Endothelial cell of umbilical vein (primary cell): ENCODE measurements at regions not wholly inside any gene's neighbourhood (a gene's known extent, or its start where the extent isn't known, plus 50 kb on each side); places are given as distances from the start of the nearest gene placed in this dataset.

Source experiments
- BruUV-seq: library from RNA; stranded (reverse); fragments of 400-500 nt; replicated peaks from 2 replicates; lab custom pipeline; 2021; lab: Mats Ljungman, UMichigan
- CTCF ChIA-PET: fragments of 300-600, 350-600 bp; sonication (Branson Sonifier 250); formaldehyde crosslinking; loops from one replicate; lab custom pipeline; 2021; ENCODE audit warnings: antibody characterized with exemption, inconsistent platforms; lab: Charles Lee
- POLR2A ChIA-PET: fragments of 300-600, 350-600 bp; sonication (Branson Sonifier 250); formaldehyde crosslinking; loops from one replicate; lab custom pipeline; 2021; ENCODE audit warnings: antibody characterized with exemption, inconsistent platforms; lab: Charles Lee
- DNase-seq: peaks from one replicate; pipeline ENCODE4 v3.0.0-alpha.2; 2011; ENCODE audit warnings: low read depth, low spot score
- FAIRE-seq: peaks from 2 replicates; lab custom pipeline; 2011; peaks lifted over from hg19 to GRCh38; lab: Jason Lieb, UNC
- H2AFZ ChIP-seq: 2 replicates; pipeline ENCODE4 v1.6.0; 2012; ENCODE audit warnings: low read depth, low read length, control low read depth, inconsistent platforms
- H3K27ac ChIP-seq: 2 replicates; pipeline ENCODE4 v1.5.1; 2011; ENCODE audit warnings: low read depth, mild to moderate bottlenecking, control low read depth, low read length, moderate library complexity; ENCODE audit not compliant: insufficient read depth
- H3K27me3 ChIP-seq, 2 experiments: 2 replicates each; pipeline versions ENCODE4 v1.6.0 to v1.6.1; 2011; ENCODE audit warnings: low read length in 2 of 2, mixed read lengths in 1 of 2; ENCODE audit not compliant: control insufficient read depth in 2 of 2, insufficient read depth in 2 of 2
- H3K36me3 ChIP-seq, 2 experiments: 2 replicates in 1 of 2; 3 replicates in 1 of 2; pipeline ENCODE4 v1.5.1; 2011; ENCODE audit warnings: low read length in 2 of 2, mild to moderate bottlenecking in 1 of 2, moderate library complexity in 1 of 2; ENCODE audit not compliant: control insufficient read depth in 2 of 2, insufficient read depth in 2 of 2; ENCODE audit errors: extremely low read depth in 1 of 2
- H3K4me1 ChIP-seq: 3 replicates; pipeline ENCODE4 v1.5.1; 2011; ENCODE audit warnings: mild to moderate bottlenecking, low read length; ENCODE audit not compliant: control insufficient read depth, insufficient read depth; ENCODE audit errors: extremely low read depth
- H3K4me2 ChIP-seq: 2 replicates; pipeline ENCODE4 v1.6.1; 2011; ENCODE audit warnings: low read length, control low read depth, mixed read lengths; ENCODE audit not compliant: insufficient read depth
- H3K4me3 ChIP-seq, 3 experiments: fragments of 200-600 bp in 1 of 3; sonication (generic), shearing (Covaris generic) in 1 of 3; replicated peaks in 1 of 3; 2 replicates each; pipeline ENCODE4 v1.5.1; 2011 to 2016; ENCODE audit warnings: control low read depth in 3 of 3, low read length in 3 of 3, mild to moderate bottlenecking in 2 of 3, inconsistent platforms in 1 of 3, low read depth in 1 of 3, moderate library complexity in 1 of 3; ENCODE audit not compliant: insufficient read depth in 1 of 3
- H3K79me2 ChIP-seq: 2 replicates; pipeline ENCODE4 v1.6.0; 2012; ENCODE audit warnings: low read length, inconsistent platforms; ENCODE audit not compliant: control insufficient read depth, insufficient read depth
- H3K9ac ChIP-seq: replicated peaks from 2 replicates; pipeline ENCODE3; 2011; ENCODE audit warnings: low read length, control low read depth; ENCODE audit not compliant: insufficient read depth; ENCODE audit errors: extremely low read depth
- H3K9me1 ChIP-seq: replicated peaks from 3 replicates; pipeline ENCODE4 v1.6.0; 2011; ENCODE audit warnings: mild to moderate bottlenecking, low read length; ENCODE audit not compliant: control insufficient read depth, insufficient read depth; ENCODE audit errors: extremely low read depth
- H3K9me3 ChIP-seq: replicated peaks from 2 replicates; pipeline ENCODE4 v1.5.1; 2012; ENCODE audit warnings: low read length, inconsistent platforms; ENCODE audit not compliant: control insufficient read depth, insufficient read depth
- H4K20me1 ChIP-seq: replicated peaks from 2 replicates; pipeline ENCODE3; 2011; ENCODE audit warnings: mild to moderate bottlenecking, low read length; ENCODE audit not compliant: control insufficient read depth, insufficient read depth; ENCODE audit errors: extremely low read depth
- EZH2 ChIP-seq: IDR thresholded peaks from 2 replicates; pipeline ENCODE4 v1.6.1; 2012; ENCODE audit warnings: borderline replicate concordance, low read depth, mild to moderate bottlenecking, moderate library complexity, low read length, inconsistent platforms; ENCODE audit not compliant: severe bottlenecking
- FOS ChIP-seq: IDR thresholded peaks from 2 replicates; pipeline ENCODE4 v1.6.1; 2011; ENCODE audit warnings: mild to moderate bottlenecking, low read length, moderate library complexity, borderline replicate concordance; ENCODE audit not compliant: insufficient read depth
- GATA2 ChIP-seq: IDR thresholded peaks from 2 replicates; pipeline ENCODE4 v1.7.0; 2011; ENCODE audit warnings: low read depth, mild to moderate bottlenecking, moderate library complexity, mixed read lengths, low read length; ENCODE audit not compliant: insufficient read length, insufficient read depth
- JUN ChIP-seq: IDR thresholded peaks from 2 replicates; pipeline ENCODE4 v1.6.1; 2011; ENCODE audit warnings: borderline replicate concordance, low read depth; ENCODE audit not compliant: insufficient read length, insufficient read depth
- MAX ChIP-seq: IDR thresholded peaks from 2 replicates; pipeline ENCODE4 v1.6.1; 2011; ENCODE audit not compliant: insufficient read depth, insufficient read length
- MYC ChIP-seq: IDR thresholded peaks from one replicate; pipeline ENCODE4 v1.6.1; 2011; ENCODE audit warnings: mild to moderate bottlenecking, low read depth, low read length
- POLR2A ChIP-seq: IDR thresholded peaks from 2 replicates; pipeline ENCODE4 v1.6.1; 2012; ENCODE audit warnings: low read depth, mild to moderate bottlenecking, control low read depth, low read length
- POLR2AphosphoS5 ChIP-seq: IDR thresholded peaks from 2 replicates; pipeline ENCODE4 v1.6.1; 2012; ENCODE audit warnings: low read depth, mild to moderate bottlenecking, control low read depth, low read length, moderate library complexity; ENCODE audit not compliant: insufficient read depth
- dilution Hi-C: fragments of 300-500 bp; cut with MboI; formaldehyde crosslinking; loops from one replicate; pipeline ENCODE4 v1.15.0; 2019; ENCODE audit warnings: low sequenced_read_pairs; ENCODE audit not compliant: extremely low pct_ligation_motif_present
- intact Hi-C: fragments of 100-400 bp; cut with micrococcal nuclease; formaldehyde crosslinking; loops from one replicate; pipeline ENCODE4 v1.10.0; 2022
- TF ChIP-seq, protein P1 (sequence below), 2 donors: IDR thresholded peaks; 1 replicate in 1 of 2; 2 replicates in 1 of 2; pipeline ENCODE4 v1.5.1; 2011; ENCODE audit warnings: low read length in 2 of 2, mild to moderate bottlenecking in 2 of 2, moderate library complexity in 2 of 2, control low read depth in 1 of 2, inconsistent platforms in 1 of 2, low read depth in 1 of 2; ENCODE audit not compliant: insufficient read depth in 1 of 2; ENCODE audit errors: extremely low read depth in 1 of 2

DNA sequence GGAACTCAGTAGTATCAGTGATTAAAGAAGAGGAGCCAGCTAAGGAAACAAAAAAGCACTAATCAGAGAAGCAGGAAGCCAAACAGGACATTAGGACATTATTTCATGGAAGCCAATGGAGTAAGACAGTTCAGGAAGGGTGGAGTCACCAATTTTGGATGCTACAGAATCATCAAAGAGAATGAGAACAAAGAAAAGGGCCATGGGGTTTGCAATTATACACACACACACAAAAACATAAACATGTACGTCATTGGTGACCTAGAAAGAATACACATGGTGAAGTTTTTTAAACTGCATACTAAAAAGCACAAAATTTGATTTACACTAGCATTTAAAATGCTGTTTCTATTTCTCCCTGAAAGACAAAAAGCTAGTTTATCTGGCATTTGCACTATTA is 96.8 kb upstream of the MRPS30 start:
- no peak overlapping the region for H3K27ac ChIP-seq
- H3K4me1 ChIP-seq: no peaks in the 10 kb centered on the region
- H4K20me1 ChIP-seq: no peaks in the 10 kb centered on the region
- H2AFZ ChIP-seq: no peak overlapping the region
- no peaks in the 10 kb centered on the region for H3K36me3 ChIP-seq
- no peak overlapping the region for H3K4me2 ChIP-seq
- H3K4me3 ChIP-seq: no peak overlapping the region
- POLR2A ChIA-PET: no interaction called here
- no peaks in the 10 kb centered on the region for H3K79me2 ChIP-seq
- intact Hi-C loops: no loop called here
- dilution Hi-C loops: no loop called here
- TF ChIP-seq POLR2AphosphoS5 (no peak), MAX (no peak), EZH2 (no peak), MYC (no peak)
- H3K9me3 ChIP-seq: no peaks in the 10 kb centered on the region
- FAIRE-seq: no peak
- no peak for DNase-seq
- CTCF ChIA-PET: no interaction called here
- H3K9me1 ChIP-seq: no peaks in the 10 kb centered on the region
- H3K27me3 ChIP-seq: no peaks in the 10 kb centered on the region
- no peak overlapping the region for H3K9ac ChIP-seq
- BruUV-seq: no TSS peak

- BruUV-seq: no TSS peak
- FAIRE-seq (no peak), DNase-seq (no peak)
- dilution Hi-C loops (no loop called here), intact Hi-C loops (no loop called here)
- no peaks in the 10 kb centered on the region for H4K20me1 ChIP-seq
- H3K4me1 ChIP-seq: no peaks in the 10 kb centered on the region
- no peaks in the 10 kb centered on the region for H3K27me3 ChIP-seq
- no peak overlapping the region for H3K4me2 ChIP-seq
- CTCF ChIA-PET: no interaction called here
- H3K9me3 ChIP-seq: no peaks in the 10 kb centered on the region
- no peak overlapping the region for H3K9ac ChIP-seq
- H3K79me2 ChIP-seq: no peaks in the 10 kb centered on the region
- no peak overlapping the region for H3K4me3 ChIP-seq
- POLR2A ChIA-PET: no interaction called here
- no peak overlapping the region for H3K27ac ChIP-seq
- H3K36me3 ChIP-seq: no peaks in the 10 kb centered on the region
- H3K9me1 ChIP-seq: no peaks in the 10 kb centered on the region
- TF ChIP-seq POLR2A: no peak
- no peak for TF ChIP-seq MYC
- no peak for TF ChIP-seq POLR2AphosphoS5
- TF ChIP-seq, protein P1, sequence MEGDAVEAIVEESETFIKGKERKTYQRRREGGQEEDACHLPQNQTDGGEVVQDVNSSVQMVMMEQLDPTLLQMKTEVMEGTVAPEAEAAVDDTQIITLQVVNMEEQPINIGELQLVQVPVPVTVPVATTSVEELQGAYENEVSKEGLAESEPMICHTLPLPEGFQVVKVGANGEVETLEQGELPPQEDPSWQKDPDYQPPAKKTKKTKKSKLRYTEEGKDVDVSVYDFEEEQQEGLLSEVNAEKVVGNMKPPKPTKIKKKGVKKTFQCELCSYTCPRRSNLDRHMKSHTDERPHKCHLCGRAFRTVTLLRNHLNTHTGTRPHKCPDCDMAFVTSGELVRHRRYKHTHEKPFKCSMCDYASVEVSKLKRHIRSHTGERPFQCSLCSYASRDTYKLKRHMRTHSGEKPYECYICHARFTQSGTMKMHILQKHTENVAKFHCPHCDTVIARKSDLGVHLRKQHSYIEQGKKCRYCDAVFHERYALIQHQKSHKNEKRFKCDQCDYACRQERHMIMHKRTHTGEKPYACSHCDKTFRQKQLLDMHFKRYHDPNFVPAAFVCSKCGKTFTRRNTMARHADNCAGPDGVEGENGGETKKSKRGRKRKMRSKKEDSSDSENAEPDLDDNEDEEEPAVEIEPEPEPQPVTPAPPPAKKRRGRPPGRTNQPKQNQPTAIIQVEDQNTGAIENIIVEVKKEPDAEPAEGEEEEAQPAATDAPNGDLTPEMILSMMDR (IDR thresholded peaks at IDR 0.05; ENCODE audit: extremely low read depth in 1 of 2, insufficient read depth in 1 of 2, low read depth in 1 of 2, low read length in 2 of 2): no peak
- no peak for TF ChIP-seq FOS
- no peak for TF ChIP-seq EZH2
- no peak for TF ChIP-seq MAX
- no peak for TF ChIP-seq JUN
- TF ChIP-seq GATA2: no peak
- H2AFZ ChIP-seq: no peak overlapping the region
Observed at GRCh38 chr5:44708602-44709001, 100.1 kb upstream of the MRPS30 start.
